ENCODE measurements at regions not wholly inside any gene's neighbourhood (a gene's known extent, or its start where the extent isn't known, plus 50 kb on each side); places are given as distances from the start of the nearest gene placed in this dataset.

DNA sequence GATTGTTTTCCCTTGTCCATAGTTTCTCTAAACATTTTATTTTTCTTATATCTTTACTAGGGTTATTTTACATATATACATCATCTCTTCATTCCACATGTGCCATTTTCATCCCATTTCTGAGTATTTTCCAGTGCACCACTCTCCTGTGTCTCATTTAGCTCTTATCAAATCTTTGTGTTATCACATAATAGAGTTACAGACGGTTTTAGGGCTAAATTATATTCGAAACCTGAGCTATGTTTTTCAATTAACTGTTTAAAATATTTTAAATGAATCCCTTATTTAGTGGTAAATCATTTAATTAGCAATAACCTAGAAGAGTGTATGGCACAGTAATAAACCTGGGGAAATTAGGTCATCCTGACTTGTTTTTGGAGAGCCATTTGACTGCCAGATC lies 160.4 kb upstream of the DCN start:
- TF ChIP-seq POLR2AphosphoS5 (IDR thresholded peaks at IDR 0.05) (no peak), POLR2A (IDR thresholded peaks at IDR 0.05) (no peak)
- TF ChIP-seq, protein P1, sequence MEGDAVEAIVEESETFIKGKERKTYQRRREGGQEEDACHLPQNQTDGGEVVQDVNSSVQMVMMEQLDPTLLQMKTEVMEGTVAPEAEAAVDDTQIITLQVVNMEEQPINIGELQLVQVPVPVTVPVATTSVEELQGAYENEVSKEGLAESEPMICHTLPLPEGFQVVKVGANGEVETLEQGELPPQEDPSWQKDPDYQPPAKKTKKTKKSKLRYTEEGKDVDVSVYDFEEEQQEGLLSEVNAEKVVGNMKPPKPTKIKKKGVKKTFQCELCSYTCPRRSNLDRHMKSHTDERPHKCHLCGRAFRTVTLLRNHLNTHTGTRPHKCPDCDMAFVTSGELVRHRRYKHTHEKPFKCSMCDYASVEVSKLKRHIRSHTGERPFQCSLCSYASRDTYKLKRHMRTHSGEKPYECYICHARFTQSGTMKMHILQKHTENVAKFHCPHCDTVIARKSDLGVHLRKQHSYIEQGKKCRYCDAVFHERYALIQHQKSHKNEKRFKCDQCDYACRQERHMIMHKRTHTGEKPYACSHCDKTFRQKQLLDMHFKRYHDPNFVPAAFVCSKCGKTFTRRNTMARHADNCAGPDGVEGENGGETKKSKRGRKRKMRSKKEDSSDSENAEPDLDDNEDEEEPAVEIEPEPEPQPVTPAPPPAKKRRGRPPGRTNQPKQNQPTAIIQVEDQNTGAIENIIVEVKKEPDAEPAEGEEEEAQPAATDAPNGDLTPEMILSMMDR (IDR thresholded peaks at IDR 0.05) = no peak
